H1 (cell line): ENCODE measurements at regions not wholly inside any gene's neighbourhood (a gene's known extent, or its start where the extent isn't known, plus 50 kb on each side); places are given as distances from the start of the nearest gene placed in this dataset.

Experiments used
- BCL11A ChIP-seq, 2 experiments: IDR thresholded peaks; one replicate each; pipeline ENCODE4 v1.6.1; 2011; ENCODE audit warnings: low read depth in 2 of 2, low read length in 2 of 2, mild to moderate bottlenecking in 2 of 2
- TF ChIP-seq, protein P1 (sequence below): IDR thresholded peaks from 2 replicates; pipeline ENCODE4 v1.6.1; 2012; ENCODE audit warnings: inconsistent platforms

DNA sequence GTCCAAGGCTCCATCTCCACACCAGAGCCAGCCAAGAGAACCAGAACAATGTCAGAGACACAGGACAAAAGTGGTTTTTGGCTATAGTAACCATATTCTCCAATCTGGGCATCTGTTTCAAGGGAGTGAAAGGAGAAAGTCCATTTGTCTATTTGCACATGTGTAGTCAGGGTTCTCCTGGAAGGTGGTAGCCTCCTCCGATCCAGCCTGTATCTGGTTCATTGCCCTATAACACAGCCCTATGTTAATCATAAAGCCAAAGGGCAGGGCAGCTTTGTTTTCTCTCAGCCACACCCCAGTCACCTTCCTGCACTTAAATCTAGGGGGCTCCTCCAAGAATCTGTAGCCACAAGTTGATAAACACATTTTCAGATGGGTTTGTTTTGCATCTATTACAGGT, 128.1 kb upstream of the ADPGK start (continued):
- TF ChIP-seq BCL11A (IDR thresholded peaks at IDR 0.05; ENCODE audit: low read depth in 2 of 2, low read length in 2 of 2), result no peak
- TF ChIP-seq, protein P1, sequence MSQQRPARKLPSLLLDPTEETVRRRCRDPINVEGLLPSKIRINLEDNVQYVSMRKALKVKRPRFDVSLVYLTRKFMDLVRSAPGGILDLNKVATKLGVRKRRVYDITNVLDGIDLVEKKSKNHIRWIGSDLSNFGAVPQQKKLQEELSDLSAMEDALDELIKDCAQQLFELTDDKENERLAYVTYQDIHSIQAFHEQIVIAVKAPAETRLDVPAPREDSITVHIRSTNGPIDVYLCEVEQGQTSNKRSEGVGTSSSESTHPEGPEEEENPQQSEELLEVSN, result no peak
- TF ChIP-seq, all 59 proteins: peak for 0
